PC-9 (cell line): ENCODE measurements at regions not wholly inside any gene's neighbourhood (a gene's known extent, or its start where the extent isn't known, plus 50 kb on each side); places are given as distances from the start of the nearest gene placed in this dataset.

Experiments
- BruUV-seq: library from RNA; stranded (reverse); fragments of 400-500 nt; replicated peaks from 2 replicates; lab custom pipeline; 2021; lab: Mats Ljungman, UMichigan
- CTCF ChIA-PET: fragments of 300-600 bp; sonication (Branson Sonifier 250); formaldehyde crosslinking; loops from one replicate; lab custom pipeline; 2022; ENCODE audit warnings: antibody characterized with exemption; lab: Charles Lee
- POLR2A ChIA-PET: fragments of 300-600 bp; sonication (Branson Sonifier 250); formaldehyde crosslinking; loops from one replicate; lab custom pipeline; 2022; ENCODE audit warnings: antibody characterized with exemption; ENCODE audit not compliant: unreplicated experiment; lab: Charles Lee
- DNase-seq, 2 experiments: peaks; one replicate each; pipeline versions ENCODE4 v3.0.0 to v3.0.0-alpha.2; 2015 to 2022; ENCODE audit warnings: mixed read lengths in 1 of 2
- H2AFZ ChIP-seq: fragments of 200-600 bp; sonication (generic); 2 replicates; pipeline ENCODE4 v1.8.1; 2017; ENCODE audit warnings: antibody characterized with exemption
- H3F3A ChIP-seq: fragments of 200-600 bp; sonication (generic); 2 replicates; pipeline ENCODE4 v1.8.1; 2017; ENCODE audit warnings: antibody characterized with exemption, mild to moderate bottlenecking, low read depth; ENCODE audit not compliant: insufficient read depth
- H3K27ac ChIP-seq: fragments of 200-600 bp; sonication (generic); 2 replicates; pipeline ENCODE4 v1.6.1; 2016; ENCODE audit warnings: mixed run types
- H3K27me3 ChIP-seq: fragments of 200-600 bp; sonication (generic); 2 replicates; pipeline ENCODE4 v1.6.1; 2016; ENCODE audit warnings: low read depth, mixed run types; ENCODE audit not compliant: insufficient read depth
- H3K36me3 ChIP-seq: fragments of 200-600 bp; sonication (generic); 2 replicates; pipeline ENCODE4 v1.6.1; 2016; ENCODE audit warnings: low read depth, mixed run types
- H3K4me1 ChIP-seq: fragments of 200-600 bp; sonication (generic); replicated peaks from 2 replicates; pipeline ENCODE4 v1.6.1; 2016; ENCODE audit warnings: mixed run types; ENCODE audit not compliant: insufficient read depth
- H3K4me2 ChIP-seq: fragments of 200-600 bp; sonication (generic); 2 replicates; pipeline ENCODE4 v1.6.1; 2017; ENCODE audit warnings: mixed run types
- H3K4me3 ChIP-seq: fragments of 200-600 bp; sonication (generic); 2 replicates; pipeline ENCODE4 v1.6.1; 2016; ENCODE audit warnings: mixed run types
- H3K79me2 ChIP-seq: fragments of 200-600 bp; sonication (generic); 2 replicates; pipeline ENCODE4 v1.6.1; 2017; ENCODE audit warnings: low read depth, mixed run types
- H3K9me2 ChIP-seq: fragments of 200-600 bp; sonication (generic); 2 replicates; pipeline ENCODE4 v1.8.1; 2017; ENCODE audit warnings: mild to moderate bottlenecking; ENCODE audit not compliant: insufficient read depth
- H3K9me3 ChIP-seq: fragments of 200-600 bp; sonication (generic); 2 replicates; pipeline ENCODE4 v1.8.1; 2016; ENCODE audit warnings: low read depth; ENCODE audit not compliant: insufficient read depth
- H4K20me1 ChIP-seq: fragments of 200-600 bp; sonication (generic); 2 replicates; pipeline ENCODE4 v1.8.1; 2017; ENCODE audit not compliant: insufficient read depth
- EZH2 ChIP-seq: fragments of 200-600 bp; sonication (generic); IDR thresholded peaks from 2 replicates; pipeline ENCODE4 v1.8.0; 2017; ENCODE audit warnings: antibody characterized with exemption, low read depth
- intact Hi-C: fragments of 100-400 bp; cut with micrococcal nuclease; formaldehyde crosslinking; loops from one replicate; pipeline ENCODE4 v1.10.0; 2022; ENCODE audit not compliant: unreplicated experiment
- TF ChIP-seq, protein P1 (sequence below): fragments of 200-600 bp; sonication (generic); conservative IDR thresholded peaks from 2 replicates; pipeline ENCODE4 v1.6.1; 2017; ENCODE audit warnings: mixed run types, antibody characterized with exemption, mild to moderate bottlenecking, moderate library complexity

DNA sequence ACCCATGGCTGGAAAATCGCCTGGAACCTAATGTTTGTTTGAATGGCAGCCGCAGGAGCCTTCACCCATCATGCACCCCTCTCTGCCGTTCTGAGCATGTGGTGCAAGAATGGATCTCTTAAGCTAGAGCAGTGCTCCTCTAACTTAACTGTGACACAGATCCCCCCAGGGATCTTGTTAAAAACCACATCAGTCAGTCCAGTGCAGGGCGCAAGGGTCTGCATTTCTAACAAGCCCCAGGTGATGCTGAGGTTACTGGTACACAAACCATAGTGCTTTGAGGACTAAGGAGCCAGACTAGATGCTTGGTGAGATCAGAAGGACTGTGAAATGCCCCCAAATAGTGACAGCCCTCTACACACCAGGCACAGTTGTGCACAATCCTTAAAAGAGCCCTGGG, 87.1 kb upstream of the KCTD1 start:
- Histone ChIP-seq H3K9me2 (no peaks in the 10 kb centered on the region), H3K36me3 (no peaks in the 10 kb centered on the region), H3K4me3 (no peak overlapping the region), H3K9me3 (no peaks in the 10 kb centered on the region), H3K27me3 (no peaks in the 10 kb centered on the region), H3K4me1 (no peaks in the 10 kb centered on the region), H3F3A (no peaks in the 10 kb centered on the region), H3K4me2 (no peak overlapping the region), H2AFZ (no peak overlapping the region), H3K79me2 (no peaks in the 10 kb centered on the region), H3K27ac (no peak overlapping the region), H4K20me1 (no peaks in the 10 kb centered on the region)
- ChIA-PET CTCF (no interaction called here), POLR2A (no interaction called here)
- no TSS peak for BruUV-seq
- DNase-seq = no peak
- TF ChIP-seq, protein P1, sequence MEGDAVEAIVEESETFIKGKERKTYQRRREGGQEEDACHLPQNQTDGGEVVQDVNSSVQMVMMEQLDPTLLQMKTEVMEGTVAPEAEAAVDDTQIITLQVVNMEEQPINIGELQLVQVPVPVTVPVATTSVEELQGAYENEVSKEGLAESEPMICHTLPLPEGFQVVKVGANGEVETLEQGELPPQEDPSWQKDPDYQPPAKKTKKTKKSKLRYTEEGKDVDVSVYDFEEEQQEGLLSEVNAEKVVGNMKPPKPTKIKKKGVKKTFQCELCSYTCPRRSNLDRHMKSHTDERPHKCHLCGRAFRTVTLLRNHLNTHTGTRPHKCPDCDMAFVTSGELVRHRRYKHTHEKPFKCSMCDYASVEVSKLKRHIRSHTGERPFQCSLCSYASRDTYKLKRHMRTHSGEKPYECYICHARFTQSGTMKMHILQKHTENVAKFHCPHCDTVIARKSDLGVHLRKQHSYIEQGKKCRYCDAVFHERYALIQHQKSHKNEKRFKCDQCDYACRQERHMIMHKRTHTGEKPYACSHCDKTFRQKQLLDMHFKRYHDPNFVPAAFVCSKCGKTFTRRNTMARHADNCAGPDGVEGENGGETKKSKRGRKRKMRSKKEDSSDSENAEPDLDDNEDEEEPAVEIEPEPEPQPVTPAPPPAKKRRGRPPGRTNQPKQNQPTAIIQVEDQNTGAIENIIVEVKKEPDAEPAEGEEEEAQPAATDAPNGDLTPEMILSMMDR = no peak
- no peak for TF ChIP-seq EZH2
- intact Hi-C loops = no loop called here

DNA sequence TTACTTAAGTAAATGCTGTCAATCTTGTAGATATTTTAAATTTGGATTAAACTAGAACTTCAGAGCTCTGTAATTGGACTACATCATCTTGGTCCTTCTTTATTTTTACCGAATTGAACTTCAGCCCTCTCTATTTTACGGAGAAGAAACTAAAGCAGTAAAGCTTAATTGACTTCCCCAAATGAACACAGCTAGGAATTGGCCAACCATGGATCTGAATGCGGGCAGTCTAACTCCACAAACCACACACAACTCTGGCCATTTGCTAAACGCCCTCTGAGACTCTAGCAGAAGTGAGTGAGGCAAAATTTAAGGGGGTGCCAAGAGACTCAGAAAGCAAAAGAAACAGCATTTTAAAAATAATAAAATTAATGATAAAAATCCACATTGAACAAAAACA, 86.3 kb upstream of the KCTD1 start:
- H3K27me3 ChIP-seq = no peaks in the 10 kb centered on the region
- BruUV-seq = no TSS peak
- no peaks in the 10 kb centered on the region for H3K36me3 ChIP-seq
- no peaks in the 10 kb centered on the region for H3K9me3 ChIP-seq
- H3F3A ChIP-seq = no peaks in the 10 kb centered on the region
- no peaks in the 10 kb centered on the region for H4K20me1 ChIP-seq
- H3K27ac ChIP-seq = no peak overlapping the region
- H3K9me2 ChIP-seq = no peaks in the 10 kb centered on the region
- H3K4me1 ChIP-seq = no peaks in the 10 kb centered on the region
- H3K4me2 ChIP-seq = no peak overlapping the region
- POLR2A ChIA-PET = no interaction called here
- CTCF ChIA-PET = interaction anchor here (0.6 kb wide), 1 partner anchor 73 kb away, joined by 3 read pairs; no protein-coding TSS in a partner anchor
- H3K79me2 ChIP-seq = no peaks in the 10 kb centered on the region
- H2AFZ ChIP-seq = no peak overlapping the region
- TF ChIP-seq, protein P1 = no peak
- no peak for TF ChIP-seq EZH2
- intact Hi-C loops = no loop called here
- no peak for DNase-seq
- no peak overlapping the region for H3K4me3 ChIP-seq

DNA sequence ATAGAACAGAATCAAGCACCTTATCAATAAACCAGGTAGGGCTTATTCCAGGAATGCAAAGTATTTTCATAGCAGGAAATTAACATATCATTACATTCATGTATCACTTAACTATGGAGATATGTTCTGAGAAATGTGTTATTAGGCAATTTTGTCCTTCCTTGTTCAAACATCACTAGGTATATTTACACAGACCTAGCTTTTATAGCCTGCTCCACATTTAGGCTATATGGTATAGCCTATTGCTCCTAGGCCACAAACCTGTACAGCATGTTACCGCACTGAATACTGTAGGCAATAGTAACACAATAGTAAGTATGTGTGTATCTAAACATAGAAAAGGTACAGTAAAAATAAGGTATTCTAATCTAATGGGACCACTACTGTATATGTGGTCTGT, 82.8 kb upstream of the KCTD1 start:
- TF ChIP-seq, protein P1 = no peak
- no peak for TF ChIP-seq EZH2
- ChIA-PET CTCF (no interaction called here), POLR2A (no interaction called here)
- Histone ChIP-seq H3K79me2 (no peaks in the 10 kb centered on the region), H3K4me3 (no peak overlapping the region), H4K20me1 (no peaks in the 10 kb centered on the region), H3K36me3 (no peaks in the 10 kb centered on the region), H3K4me2 (no peak overlapping the region), H3K9me2 (no peaks in the 10 kb centered on the region), H2AFZ (no peak overlapping the region), H3K27ac (no peak overlapping the region), H3F3A (no peaks in the 10 kb centered on the region), H3K4me1 (no peaks in the 10 kb centered on the region), H3K9me3 (no peaks in the 10 kb centered on the region), H3K27me3 (no peaks in the 10 kb centered on the region)
- DNase-seq = no peak
- BruUV-seq = no TSS peak
- intact Hi-C loops = no loop called here
